Esophagus muscularis mucosa (tissue), 4 donors: ENCODE measurements at regions not wholly inside any gene's neighbourhood (a gene's known extent, or its start where the extent isn't known, plus 50 kb on each side); places are given as distances from the start of the nearest gene placed in this dataset.

ENCODE experiments used
- DNase-seq: peaks from one replicate; pipeline ENCODE4 v3.0.0-alpha.2; 2017; ENCODE audit errors: extremely low spot score
- H3K27ac ChIP-seq, 4 donors: fragments of 200-600 bp; sonication (generic); replicated peaks in 1 of 4; 1 replicate in 3 of 4; 2 replicates in 1 of 4; pipeline ENCODE4 v1.5.1; 2016 to 2019; ENCODE audit warnings: mild to moderate bottlenecking in 1 of 4
- H3K27me3 ChIP-seq, 4 donors: fragments of 200-600 bp; sonication (generic); one replicate each; pipeline versions ENCODE4 v1.5.1 to v1.6.0; 2016 to 2019
- H3K36me3 ChIP-seq, 4 donors: fragments of 200-600 bp; sonication (generic); one replicate each; pipeline ENCODE4 v1.5.1; 2016 to 2019
- H3K4me1 ChIP-seq, 4 donors: fragments of 200-600 bp; sonication (generic); one replicate each; pipeline ENCODE4 v1.5.1; 2016 to 2019
- H3K4me3 ChIP-seq, 4 donors: fragments of 200-600 bp; sonication (generic); 1 replicate in 2 of 4; 2 replicates in 2 of 4; pipeline ENCODE4 v1.5.1; 2016 to 2019; ENCODE audit warnings: mild to moderate bottlenecking in 4 of 4, moderate library complexity in 1 of 4
- H3K9me3 ChIP-seq, 4 donors: fragments of 200-600 bp; sonication (generic); 1 replicate in 3 of 4; 2 replicates in 1 of 4; pipeline ENCODE4 v1.5.1; 2016 to 2019
- CTCF ChIP-seq, 3 experiments: fragments of 200-600 bp in 2 of 3; fragments of 450-650 bp in 1 of 3; sonication (generic) in 2 of 3; IDR thresholded peaks; one replicate each; pipeline ENCODE4 v1.5.1; 2017 to 2019; ENCODE audit warnings: antibody characterized with exemption in 3 of 3, mild to moderate bottlenecking in 2 of 3, moderate library complexity in 1 of 3
- EP300 ChIP-seq: sonication (generic); formaldehyde crosslinking; IDR thresholded peaks from one replicate; pipeline ENCODE4 v1.6.1; 2017; ENCODE audit warnings: antibody characterized with exemption
- POLR2A ChIP-seq: fragments of 450-650 bp; IDR thresholded peaks from one replicate; pipeline ENCODE4 v1.6.1; 2017; ENCODE audit warnings: antibody characterized with exemption, moderate library complexity, mild to moderate bottlenecking, low read depth
- POLR2AphosphoS5 ChIP-seq, 2 donors: sonication (generic); formaldehyde crosslinking; IDR thresholded peaks; one replicate each; pipeline ENCODE4 v1.6.1; 2017; ENCODE audit warnings: antibody characterized with exemption in 2 of 2
- WGBS: methylation state at CpG from one replicate; pipeline ENCODE4 v1.1.5; 2018; 5-methylcytosine and 5-hydroxymethylcytosine counted together
- intact Hi-C: fragments of 100-400 bp; cut with DNase I; formaldehyde crosslinking; loops from one replicate; pipeline ENCODE4 v1.15.1; 2023

GRCh38 chr2:36277146-36277808, 78.3 kb upstream of the CRIM1 start:
- intact Hi-C loops, result no loop called here
- DNase-seq, result no peak
- H3K36me3 ChIP-seq, result no peaks in the 10 kb centered on the region
- no peak overlapping the region for H3K4me3 ChIP-seq
- no peak overlapping the region for H3K27ac ChIP-seq
- no peaks in the 10 kb centered on the region for H3K27me3 ChIP-seq
- H3K4me1 ChIP-seq, result no peaks in the 10 kb centered on the region
- WGBS, result 88% methylated on average over 3 of the region's 3 CpGs
- H3K9me3 ChIP-seq, result no peaks in the 10 kb centered on the region
- TF ChIP-seq EP300 (no peak), POLR2A (no peak)

DNA sequence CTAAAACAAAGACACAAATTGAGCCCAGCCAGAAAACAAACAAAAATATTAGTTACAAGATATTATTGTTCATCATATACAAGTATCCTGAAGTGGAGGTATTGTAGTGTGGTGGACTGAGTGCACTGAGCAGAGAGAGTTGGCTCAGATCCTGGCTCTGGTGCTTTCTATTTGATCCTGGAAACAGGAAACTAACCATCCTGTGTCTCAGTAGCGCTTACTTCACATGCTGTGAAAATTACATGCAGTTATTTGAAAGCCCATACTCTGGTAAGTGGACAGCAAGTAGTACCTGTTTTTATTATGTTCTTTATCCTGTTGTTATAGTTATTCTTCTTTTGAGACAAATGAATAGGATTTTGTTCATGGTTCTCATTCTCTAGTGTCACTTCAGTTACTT, 84.3 kb upstream of the CRIM1 start:
- Histone ChIP-seq H3K4me1 (no peaks in the 10 kb centered on the region), H3K27me3 (no peaks in the 10 kb centered on the region), H3K27ac (no peak overlapping the region), H3K4me3 (no peak overlapping the region), H3K9me3 (peaks cover 0 to 6% (median 2%) of the 10 kb centered on the region in 4 donors), H3K36me3 (no peaks in the 10 kb centered on the region)
- intact Hi-C loops, result no loop called here
- TF ChIP-seq POLR2A (no peak), CTCF (IDR thresholded peaks at IDR 0.05) (no peak), EP300 (no peak), POLR2AphosphoS5 (IDR thresholded peaks at IDR 0.05) (no peak)
- 67% methylated on average over 1 of the region's 1 CpG for WGBS
- DNase-seq, result no peak

GRCh38 chr2:36270758-36271157, 84.8 kb upstream of the CRIM1 start:
- Histone ChIP-seq H3K27me3 (no peaks in the 10 kb centered on the region), H3K4me3 (no peak overlapping the region), H3K4me1 (no peaks in the 10 kb centered on the region), H3K36me3 (no peaks in the 10 kb centered on the region), H3K27ac (no peak overlapping the region), H3K9me3 (peaks cover 0 to 6% (median 2%) of the 10 kb centered on the region in 4 donors)
- no peak for DNase-seq
- 70% methylated on average over 5 of the region's 5 CpGs for WGBS
- intact Hi-C loops, result no loop called here
- no peak for TF ChIP-seq POLR2AphosphoS5 (IDR thresholded peaks at IDR 0.05)
- no peak for TF ChIP-seq EP300
- no peak for TF ChIP-seq CTCF (IDR thresholded peaks at IDR 0.05)
- no peak for TF ChIP-seq POLR2A

- TF ChIP-seq EP300 (no peak), POLR2A (no peak), CTCF (IDR thresholded peaks at IDR 0.05) (no peak)
- Histone ChIP-seq H3K4me1 (no peaks in the 10 kb centered on the region), H3K36me3 (no peaks in the 10 kb centered on the region), H3K9me3 (peaks cover 0 to 6% (median 2%) of the 10 kb centered on the region in 4 donors), H3K27me3 (no peaks in the 10 kb centered on the region), H3K4me3 (no peak overlapping the region), H3K27ac (no peak overlapping the region)
- intact Hi-C loops, result no loop called here
- no peak for DNase-seq
- WGBS, result 92% methylated on average over 1 of the region's 1 CpG
These were observed 88.4 kb upstream of the CRIM1 start for GRCh38 chr2:36267194-36267593.

- no peak overlapping the region for H3K27ac ChIP-seq
- no peaks in the 10 kb centered on the region for H3K27me3 ChIP-seq
- no peak overlapping the region for H3K4me3 ChIP-seq
- DNase-seq, result no peak
- TF ChIP-seq POLR2A (no peak), EP300 (no peak), POLR2AphosphoS5 (IDR thresholded peaks at IDR 0.05) (no peak), CTCF (IDR thresholded peaks at IDR 0.05) (no peak)
- no peaks in the 10 kb centered on the region for H3K4me1 ChIP-seq
- no peaks in the 10 kb centered on the region for H3K36me3 ChIP-seq
- H3K9me3 ChIP-seq, result peaks cover 0 to 6% (median 2%) of the 10 kb centered on the region in 4 donors
- WGBS, result 92% methylated on average over 2 of the region's 2 CpGs
- intact Hi-C loops, result no loop called here
These were observed 88.9 kb upstream of the CRIM1 start for GRCh38 chr2:36266536-36267121.
